ENCODE measurements at regions not wholly inside any gene's neighbourhood (a gene's known extent, or its start where the extent isn't known, plus 50 kb on each side); places are given as distances from the start of the nearest gene placed in this dataset.
"Not testable (repeated sequence)": the region's sequence is repeated elsewhere in the genome, so short reads cannot be mapped to it uniquely, and the experiment has no call there.

GRCh38 chr10:36474456-36474855 lies 650.9 kb upstream of the ANKRD30A start:
- Histone ChIP-seq H3K36me3 (ENCODE audit: control insufficient read depth, insufficient read depth, low read length) (no peaks in the 10 kb centered on the region), H3K27me3 (ENCODE audit: control insufficient read depth, insufficient read depth, low read length) (no peaks in the 10 kb centered on the region), H3K4me1 (ENCODE audit: control insufficient read depth, insufficient read depth, low read length) (no peaks in the 10 kb centered on the region), H3K9ac (ENCODE audit: low read length) (no peak overlapping the region), H3K27ac (ENCODE audit: low read depth, low read length) (no peak overlapping the region), H3K4me3 (ENCODE audit: low read depth, low read length) (no peak overlapping the region), H3K9me3 (ENCODE audit: control insufficient read depth, insufficient read depth, low read depth, low read length) (no peaks in the 10 kb centered on the region)

GRCh38 chr10:36473122-36473521 lies 652.3 kb upstream of the ANKRD30A start:
- Histone ChIP-seq H3K4me3 (ENCODE audit: low read depth, low read length) (no peak overlapping the region), H3K4me1 (ENCODE audit: control insufficient read depth, insufficient read depth, low read length) (no peaks in the 10 kb centered on the region), H3K27ac (ENCODE audit: low read depth, low read length) (no peak overlapping the region), H3K27me3 (ENCODE audit: control insufficient read depth, insufficient read depth, low read length) (no peaks in the 10 kb centered on the region), H3K9ac (ENCODE audit: low read length) (no peak overlapping the region), H3K9me3 (ENCODE audit: control insufficient read depth, insufficient read depth, low read depth, low read length) (no peaks in the 10 kb centered on the region), H3K36me3 (ENCODE audit: control insufficient read depth, insufficient read depth, low read length) (no peaks in the 10 kb centered on the region)

- no peaks in the 10 kb centered on the region for H3K27me3 ChIP-seq (ENCODE audit: control insufficient read depth, insufficient read depth, low read length)
- H3K4me3 ChIP-seq (ENCODE audit: low read depth, low read length) = no peak overlapping the region
- no peaks in the 10 kb centered on the region for H3K36me3 ChIP-seq (ENCODE audit: control insufficient read depth, insufficient read depth, low read length)
- no peak overlapping the region for H3K9ac ChIP-seq (ENCODE audit: low read length)
- H3K9me3 ChIP-seq (ENCODE audit: control insufficient read depth, insufficient read depth, low read depth, low read length) = 0 out of 2 replicates have a peak, but pooled peaks cover 4% of the 10 kb centered on the region
- H3K27ac ChIP-seq (ENCODE audit: low read depth, low read length) = no peak overlapping the region
- no peaks in the 10 kb centered on the region for H3K4me1 ChIP-seq (ENCODE audit: control insufficient read depth, insufficient read depth, low read length)
These were observed 655.8 kb upstream of the ANKRD30A start for GRCh38 chr10:36469585-36469984.

- no peak overlapping the region for H3K4me3 ChIP-seq (ENCODE audit: low read depth, low read length)
- H3K4me1 ChIP-seq (ENCODE audit: control insufficient read depth, insufficient read depth, low read length) = no peaks in the 10 kb centered on the region
- H3K27me3 ChIP-seq (ENCODE audit: control insufficient read depth, insufficient read depth, low read length) = no peaks in the 10 kb centered on the region
- no peak overlapping the region for H3K27ac ChIP-seq (ENCODE audit: low read depth, low read length)
- no peak overlapping the region for H3K9ac ChIP-seq (ENCODE audit: low read length)
- peaks cover 7% of the 10 kb centered on the region; the same call in 1 of the 2 replicates for H3K9me3 ChIP-seq (ENCODE audit: control insufficient read depth, insufficient read depth, low read depth, low read length)
- no peaks in the 10 kb centered on the region for H3K36me3 ChIP-seq (ENCODE audit: control insufficient read depth, insufficient read depth, low read length)
These were observed 656.8 kb upstream of the ANKRD30A start for GRCh38 chr10:36468620-36469019.

GRCh38 chr10:36465604-36466379 lies 659.6 kb upstream of the ANKRD30A start:
- H3K9me3 ChIP-seq (ENCODE audit: control insufficient read depth, insufficient read depth, low read depth, low read length) = peaks cover 7% of the 10 kb centered on the region; the same call in 1 of the 2 replicates
- no peaks in the 10 kb centered on the region for H3K36me3 ChIP-seq (ENCODE audit: control insufficient read depth, insufficient read depth, low read length)
- no peaks in the 10 kb centered on the region for H3K27me3 ChIP-seq (ENCODE audit: control insufficient read depth, insufficient read depth, low read length)
- H3K4me3 ChIP-seq (ENCODE audit: low read depth, low read length) = no peak overlapping the region
- no peak overlapping the region for H3K9ac ChIP-seq (ENCODE audit: low read length)
- H3K27ac ChIP-seq (ENCODE audit: low read depth, low read length) = no peak overlapping the region
- no peaks in the 10 kb centered on the region for H3K4me1 ChIP-seq (ENCODE audit: control insufficient read depth, insufficient read depth, low read length)

GRCh38 chr10:36464291-36464690 lies 661.1 kb upstream of the ANKRD30A start:
- no peaks in the 10 kb centered on the region for H3K27me3 ChIP-seq (ENCODE audit: control insufficient read depth, insufficient read depth, low read length)
- H3K9ac ChIP-seq (ENCODE audit: low read length) = no peak overlapping the region
- no peaks in the 10 kb centered on the region for H3K36me3 ChIP-seq (ENCODE audit: control insufficient read depth, insufficient read depth, low read length)
- peaks cover 13% of the 10 kb centered on the region; the same call in 1 of the 2 replicates for H3K9me3 ChIP-seq (ENCODE audit: control insufficient read depth, insufficient read depth, low read depth, low read length)
- H3K4me3 ChIP-seq (ENCODE audit: low read depth, low read length) = no peak overlapping the region
- no peaks in the 10 kb centered on the region for H3K4me1 ChIP-seq (ENCODE audit: control insufficient read depth, insufficient read depth, low read length)
- no peak overlapping the region for H3K27ac ChIP-seq (ENCODE audit: low read depth, low read length)

- Histone ChIP-seq H3K4me3 (ENCODE audit: low read depth, low read length) (no peak overlapping the region), H3K27ac (ENCODE audit: low read depth, low read length) (no peak overlapping the region), H3K9ac (ENCODE audit: low read length) (no peak overlapping the region), H3K9me3 (ENCODE audit: control insufficient read depth, insufficient read depth, low read depth, low read length) (peaks cover 18% of the 10 kb centered on the region; the same call in 1 of the 2 replicates), H3K4me1 (ENCODE audit: control insufficient read depth, insufficient read depth, low read length) (no peaks in the 10 kb centered on the region), H3K36me3 (ENCODE audit: control insufficient read depth, insufficient read depth, low read length) (no peaks in the 10 kb centered on the region), H3K27me3 (ENCODE audit: control insufficient read depth, insufficient read depth, low read length) (no peaks in the 10 kb centered on the region)
These were observed 662.0 kb upstream of the ANKRD30A start for GRCh38 chr10:36463390-36463789.

GRCh38 chr10:36462194-36462593 lies 663.2 kb upstream of the ANKRD30A start:
- no peak overlapping the region for H3K4me3 ChIP-seq (ENCODE audit: low read depth, low read length)
- no peaks in the 10 kb centered on the region for H3K27me3 ChIP-seq (ENCODE audit: control insufficient read depth, insufficient read depth, low read length)
- H3K9me3 ChIP-seq (ENCODE audit: control insufficient read depth, insufficient read depth, low read depth, low read length) = peaks cover 25% of the 10 kb centered on the region; the same call in 1 of the 2 replicates
- no peak overlapping the region for H3K27ac ChIP-seq (ENCODE audit: low read depth, low read length)
- H3K36me3 ChIP-seq (ENCODE audit: control insufficient read depth, insufficient read depth, low read length) = no peaks in the 10 kb centered on the region
- H3K4me1 ChIP-seq (ENCODE audit: control insufficient read depth, insufficient read depth, low read length) = no peaks in the 10 kb centered on the region
- no peak overlapping the region for H3K9ac ChIP-seq (ENCODE audit: low read length)

- not testable (repeated sequence) for H3K27ac ChIP-seq (ENCODE audit: low read depth, low read length); H3K4me3 ChIP-seq (ENCODE audit: low read depth, low read length); H3K27me3 ChIP-seq (ENCODE audit: control insufficient read depth, insufficient read depth, low read length); H3K36me3 ChIP-seq (ENCODE audit: control insufficient read depth, insufficient read depth, low read length); H3K9ac ChIP-seq (ENCODE audit: low read length); H3K4me1 ChIP-seq (ENCODE audit: control insufficient read depth, insufficient read depth, low read length)
- peaks cover 25% of the 10 kb centered on the region; the same call in 1 of the 2 replicates for H3K9me3 ChIP-seq (ENCODE audit: control insufficient read depth, insufficient read depth, low read depth, low read length)
These were observed 667.0 kb upstream of the ANKRD30A start for GRCh38 chr10:36458437-36458836.

GRCh38 chr10:36457751-36458150 lies 667.6 kb upstream of the ANKRD30A start:
- H3K36me3 ChIP-seq (ENCODE audit: control insufficient read depth, insufficient read depth, low read length) = no peaks in the 10 kb centered on the region
- H3K4me1 ChIP-seq (ENCODE audit: control insufficient read depth, insufficient read depth, low read length) = no peaks in the 10 kb centered on the region
- no peak overlapping the region for H3K27ac ChIP-seq (ENCODE audit: low read depth, low read length)
- no peak overlapping the region for H3K4me3 ChIP-seq (ENCODE audit: low read depth, low read length)
- peaks cover 28% of the 10 kb centered on the region; the same call in 1 of the 2 replicates for H3K9me3 ChIP-seq (ENCODE audit: control insufficient read depth, insufficient read depth, low read depth, low read length)
- H3K27me3 ChIP-seq (ENCODE audit: control insufficient read depth, insufficient read depth, low read length) = no peaks in the 10 kb centered on the region
- H3K9ac ChIP-seq (ENCODE audit: low read length) = no peak overlapping the region

- Histone ChIP-seq H3K9me3 (ENCODE audit: control insufficient read depth, insufficient read depth, low read depth, low read length) (peaks cover 38% of the 10 kb centered on the region), H3K9ac (ENCODE audit: low read length) (no peak overlapping the region), H3K4me1 (ENCODE audit: control insufficient read depth, insufficient read depth, low read length) (no peaks in the 10 kb centered on the region), H3K27ac (ENCODE audit: low read depth, low read length) (no peak overlapping the region), H3K4me3 (ENCODE audit: low read depth, low read length) (no peak overlapping the region), H3K36me3 (ENCODE audit: control insufficient read depth, insufficient read depth, low read length) (0 out of 2 replicates have a peak, but pooled peaks cover 4% of the 10 kb centered on the region), H3K27me3 (ENCODE audit: control insufficient read depth, insufficient read depth, low read length) (no peaks in the 10 kb centered on the region)
These were observed 669.8 kb upstream of the ANKRD30A start for GRCh38 chr10:36455526-36456133.

Data from HUES6 (cell line).